Ascending aorta (tissue), 2 donors: ENCODE measurements at regions not wholly inside any gene's neighbourhood (a gene's known extent, or its start where the extent isn't known, plus 50 kb on each side); places are given as distances from the start of the nearest gene placed in this dataset.
"Not testable (repeated sequence)": the region's sequence is repeated elsewhere in the genome, so short reads cannot be mapped to it uniquely, and the experiment has no call there.

ENCODE experiments used
- DNase-seq, 2 donors: peaks; one replicate each; pipeline ENCODE4 v3.0.0-alpha.2; 2019; ENCODE audit warnings: low spot score in 2 of 2
- H3K27ac ChIP-seq, 2 donors: fragments of 200-600 bp; sonication (generic); one replicate each; pipeline ENCODE4 v1.5.1; 2016 to 2017; ENCODE audit warnings: mild to moderate bottlenecking in 1 of 2
- H3K27me3 ChIP-seq: fragments of 200-600 bp; sonication (generic); one replicate; pipeline ENCODE4 v1.5.1; 2017
- H3K36me3 ChIP-seq, 2 donors: fragments of 200-600 bp; sonication (generic); one replicate each; pipeline ENCODE4 v1.5.1; 2016
- H3K4me1 ChIP-seq, 2 donors: fragments of 200-600 bp; sonication (generic); one replicate each; pipeline ENCODE4 v1.5.1; 2016 to 2017; ENCODE audit warnings: mild to moderate bottlenecking in 1 of 2
- H3K4me3 ChIP-seq, 2 donors: fragments of 200-600 bp; sonication (generic); one replicate each; pipeline ENCODE4 v1.5.1; 2016 to 2017; ENCODE audit warnings: mild to moderate bottlenecking in 1 of 2
- H3K9me3 ChIP-seq, 2 donors: fragments of 200-600 bp; sonication (generic); one replicate each; pipeline ENCODE4 v1.5.1; 2016
- intact Hi-C: fragments of 100-400 bp; cut with DNase I; formaldehyde crosslinking; loops from one replicate; pipeline ENCODE4 v1.15.1; 2023
- TF ChIP-seq, protein P1 (sequence below), 3 experiments: fragments of 200-600 bp in 2 of 3; fragments of 450-650 bp in 1 of 3; sonication (generic) in 2 of 3; IDR thresholded peaks; one replicate each; pipeline ENCODE4 v1.5.1; 2016 to 2019; ENCODE audit warnings: antibody characterized with exemption in 3 of 3, mild to moderate bottlenecking in 1 of 3, moderate library complexity in 1 of 3

DNA sequence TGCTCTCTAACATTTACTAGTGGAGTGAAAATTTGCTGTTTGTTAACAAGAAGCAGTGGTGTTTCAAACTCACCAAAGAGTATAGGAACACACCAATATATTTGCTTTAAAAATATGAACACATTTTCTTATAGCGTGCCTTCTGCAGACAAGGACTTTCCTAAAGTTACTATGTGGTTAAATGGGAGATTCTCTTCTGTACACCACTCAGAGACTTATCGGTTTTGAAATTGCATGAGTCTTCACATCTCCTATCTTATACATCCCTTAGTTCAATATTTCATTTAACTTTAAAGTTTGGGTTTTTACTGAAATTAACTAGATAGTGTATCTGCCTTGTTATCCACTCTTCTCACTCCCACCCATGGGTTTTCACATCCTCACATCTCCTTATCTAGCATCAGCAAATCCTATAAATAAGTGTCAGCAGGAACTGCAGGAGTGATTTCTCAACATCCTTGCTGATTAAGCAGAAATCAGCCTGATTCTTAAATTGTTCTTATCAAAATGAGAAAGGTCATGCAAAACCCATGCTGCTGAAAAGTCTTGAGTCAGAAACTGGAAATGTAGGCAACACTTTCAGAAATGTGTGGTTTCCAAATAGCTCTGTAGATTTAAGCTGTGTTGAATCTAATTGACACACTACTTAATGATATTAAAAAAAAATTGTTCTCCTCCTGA lies 1075.6 kb upstream of the GJE1 start:
- H3K4me1 ChIP-seq, result no peaks in the 10 kb centered on the region
- no peak overlapping the region for H3K27ac ChIP-seq
- no peak for DNase-seq
- no peaks in the 10 kb centered on the region for H3K36me3 ChIP-seq
- intact Hi-C loops, result no loop called here
- TF ChIP-seq, protein P1, sequence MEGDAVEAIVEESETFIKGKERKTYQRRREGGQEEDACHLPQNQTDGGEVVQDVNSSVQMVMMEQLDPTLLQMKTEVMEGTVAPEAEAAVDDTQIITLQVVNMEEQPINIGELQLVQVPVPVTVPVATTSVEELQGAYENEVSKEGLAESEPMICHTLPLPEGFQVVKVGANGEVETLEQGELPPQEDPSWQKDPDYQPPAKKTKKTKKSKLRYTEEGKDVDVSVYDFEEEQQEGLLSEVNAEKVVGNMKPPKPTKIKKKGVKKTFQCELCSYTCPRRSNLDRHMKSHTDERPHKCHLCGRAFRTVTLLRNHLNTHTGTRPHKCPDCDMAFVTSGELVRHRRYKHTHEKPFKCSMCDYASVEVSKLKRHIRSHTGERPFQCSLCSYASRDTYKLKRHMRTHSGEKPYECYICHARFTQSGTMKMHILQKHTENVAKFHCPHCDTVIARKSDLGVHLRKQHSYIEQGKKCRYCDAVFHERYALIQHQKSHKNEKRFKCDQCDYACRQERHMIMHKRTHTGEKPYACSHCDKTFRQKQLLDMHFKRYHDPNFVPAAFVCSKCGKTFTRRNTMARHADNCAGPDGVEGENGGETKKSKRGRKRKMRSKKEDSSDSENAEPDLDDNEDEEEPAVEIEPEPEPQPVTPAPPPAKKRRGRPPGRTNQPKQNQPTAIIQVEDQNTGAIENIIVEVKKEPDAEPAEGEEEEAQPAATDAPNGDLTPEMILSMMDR (IDR thresholded peaks at IDR 0.05), result no peak
- no peak overlapping the region for H3K4me3 ChIP-seq
- H3K27me3 ChIP-seq, result no peaks in the 10 kb centered on the region
- H3K9me3 ChIP-seq, result no peaks in the 10 kb centered on the region

DNA sequence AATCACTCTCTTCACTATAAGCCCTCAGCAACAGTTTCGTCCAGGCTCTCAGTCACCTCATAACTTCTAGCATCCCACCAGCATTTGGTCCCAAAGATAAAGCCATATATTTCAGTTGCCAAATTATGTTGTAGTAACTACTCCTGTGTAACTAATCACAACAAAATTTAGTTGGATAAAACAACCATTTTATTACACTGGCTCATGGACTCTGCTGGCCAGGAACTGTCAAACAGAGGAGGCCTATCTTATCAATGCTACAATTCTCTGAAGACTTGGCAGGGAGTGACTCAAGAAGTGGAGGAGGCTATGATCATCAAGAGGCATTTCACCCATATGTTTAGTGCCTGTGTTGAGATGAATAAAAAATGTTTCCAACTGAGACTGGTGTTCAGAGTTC lies 1082.3 kb upstream of the GJE1 start:
- intact Hi-C loops, result no loop called here
- no peak overlapping the region for H3K27ac ChIP-seq
- H3K36me3 ChIP-seq, result no peaks in the 10 kb centered on the region
- TF ChIP-seq, protein P1 (IDR thresholded peaks at IDR 0.05), result no peak
- no peaks in the 10 kb centered on the region for H3K27me3 ChIP-seq
- no peak for DNase-seq
- H3K4me3 ChIP-seq, result no peak overlapping the region
- peaks cover 0 to 2% of the 10 kb centered on the region in 2 donors for H3K4me1 ChIP-seq
- H3K9me3 ChIP-seq, result peaks cover 0 to 14% of the 10 kb centered on the region in 2 donors

DNA sequence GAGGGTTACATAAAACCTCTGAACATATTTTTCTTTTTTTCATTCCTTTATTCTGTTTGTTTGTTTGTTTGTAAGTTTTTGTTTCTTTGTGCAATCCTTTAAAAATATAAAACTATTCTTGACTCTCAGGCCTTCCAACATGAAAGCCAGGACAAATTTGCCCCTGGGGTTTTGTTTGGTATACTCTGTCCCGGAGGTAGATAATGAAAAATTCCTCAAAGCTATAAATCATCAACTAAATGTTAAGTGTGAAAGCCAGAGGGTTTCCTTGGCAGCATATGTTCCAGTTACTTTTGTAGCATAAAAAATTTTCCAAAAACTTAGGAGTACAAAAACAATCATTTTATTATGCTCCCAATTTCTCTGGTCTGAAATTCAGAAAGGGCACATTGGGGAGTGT lies 1084.3 kb upstream of the GJE1 start:
- peaks cover 0 to 2% of the 10 kb centered on the region in 2 donors for H3K4me1 ChIP-seq
- TF ChIP-seq, protein P1 (IDR thresholded peaks at IDR 0.05), result no peak
- intact Hi-C loops, result no loop called here
- no peaks in the 10 kb centered on the region for H3K27me3 ChIP-seq
- H3K4me3 ChIP-seq, result no peak overlapping the region
- no peaks in the 10 kb centered on the region for H3K36me3 ChIP-seq
- no peak for DNase-seq
- H3K9me3 ChIP-seq, result peaks cover 0 to 14% of the 10 kb centered on the region in 2 donors
- no peak overlapping the region for H3K27ac ChIP-seq

DNA sequence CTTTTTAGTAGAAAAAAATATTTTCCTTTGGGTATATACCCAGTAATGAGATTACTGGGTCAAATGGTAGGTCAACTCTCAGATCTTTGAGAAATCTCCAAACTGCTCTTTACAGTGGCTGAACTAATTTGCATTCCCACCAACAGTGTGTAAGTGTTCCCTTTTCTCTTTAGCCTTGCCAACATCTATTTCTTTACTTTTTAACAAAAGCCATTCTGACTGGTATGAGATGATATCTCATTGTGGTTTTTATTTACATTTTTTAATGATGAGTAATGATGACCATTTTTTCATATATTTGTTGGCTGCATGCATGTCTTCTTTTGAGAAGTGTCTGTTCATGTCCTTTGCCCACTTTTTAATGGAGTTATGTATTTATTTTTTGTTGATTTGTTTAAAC lies 1086.2 kb upstream of the GJE1 start:
- peaks cover 5 to 14% of the 10 kb centered on the region in 2 donors for H3K9me3 ChIP-seq
- H3K36me3 ChIP-seq, DNase-seq, H3K4me3 ChIP-seq, H3K27me3 ChIP-seq, H3K27ac ChIP-seq, H3K4me1 ChIP-seq, intact Hi-C loops: not testable (repeated sequence)

DNA sequence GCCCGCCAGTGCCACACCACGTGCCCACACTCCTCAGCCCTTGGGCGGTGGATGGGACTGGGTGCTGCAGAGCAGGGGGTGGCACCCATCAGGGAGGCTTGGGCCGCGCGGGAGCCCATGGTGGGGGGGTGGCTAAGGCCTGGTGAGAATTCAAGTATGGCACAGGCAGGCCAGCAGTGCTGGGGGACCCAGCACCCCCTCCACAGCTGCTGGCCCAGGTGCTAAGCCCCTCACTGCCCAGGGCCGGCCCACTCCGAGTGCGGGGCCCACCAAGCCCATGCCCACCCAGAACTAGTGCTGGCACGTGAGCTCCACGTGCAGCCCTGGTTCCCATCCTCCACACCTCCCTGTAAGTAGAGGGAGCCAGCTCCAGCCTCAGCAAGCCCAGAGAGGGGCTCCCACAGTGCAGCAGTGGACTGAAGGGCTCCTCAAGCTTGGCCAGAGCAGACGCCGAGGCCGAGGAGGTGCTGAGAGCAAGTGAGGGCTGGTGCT lies 1091.1 kb upstream of the GJE1 start:
- no peaks in the 10 kb centered on the region for H3K4me1 ChIP-seq
- intact Hi-C loops, result no loop called here
- no peaks in the 10 kb centered on the region for H3K36me3 ChIP-seq
- peaks cover 0 to 5% of the 10 kb centered on the region in 2 donors for H3K9me3 ChIP-seq
- TF ChIP-seq, protein P1 (IDR thresholded peaks at IDR 0.05), result no peak
- no peak overlapping the region for H3K4me3 ChIP-seq
- H3K27ac ChIP-seq, result no peak overlapping the region
- H3K27me3 ChIP-seq, result no peaks in the 10 kb centered on the region
- no peak for DNase-seq

DNA sequence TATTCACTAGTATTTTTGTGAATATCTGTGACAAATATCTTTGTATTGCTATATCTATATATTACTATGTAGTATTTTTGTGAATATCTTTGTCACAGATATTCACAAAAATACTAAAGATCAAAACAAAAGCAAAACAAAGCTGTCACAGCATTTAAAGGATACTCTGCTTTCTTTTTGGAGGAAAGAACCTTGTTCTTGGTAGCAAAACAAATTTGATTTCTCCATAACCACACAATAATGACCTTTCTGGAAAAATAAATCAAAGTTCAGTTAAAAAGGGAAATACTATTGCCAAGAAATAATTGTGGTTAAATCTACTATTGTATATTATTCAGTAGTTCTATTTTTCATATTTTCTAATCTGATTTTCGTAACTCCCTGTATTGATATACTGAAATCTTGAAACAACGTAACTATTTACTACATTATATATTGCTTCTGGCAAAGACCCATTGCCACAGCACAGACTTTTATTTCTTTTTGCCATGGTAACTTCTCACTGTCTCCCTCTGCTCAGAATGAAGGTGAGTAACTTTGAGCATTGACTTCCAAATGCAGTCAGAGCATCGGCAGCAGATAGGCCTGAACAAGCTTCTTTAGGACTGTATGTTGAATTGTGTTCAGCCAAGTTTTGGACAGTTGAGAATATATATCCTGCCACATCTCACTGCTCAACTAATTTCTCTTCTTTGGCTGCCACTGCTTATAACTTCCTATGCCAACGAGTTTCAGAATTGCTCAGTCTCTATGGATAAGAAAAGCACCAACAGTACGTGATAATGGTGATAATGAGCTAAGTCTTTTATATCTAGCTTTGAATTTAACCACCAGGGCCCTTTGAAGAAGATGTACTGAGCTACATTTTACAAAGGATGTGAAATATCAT lies 1097.2 kb upstream of the GJE1 start:
- Histone ChIP-seq H3K36me3 (no peaks in the 10 kb centered on the region), H3K27me3 (no peaks in the 10 kb centered on the region), H3K4me3 (no peak overlapping the region), H3K27ac (no peak overlapping the region), H3K9me3 (no peaks in the 10 kb centered on the region), H3K4me1 (no peaks in the 10 kb centered on the region)
- intact Hi-C loops, result no loop called here
- no peak for DNase-seq
- TF ChIP-seq, protein P1 (IDR thresholded peaks at IDR 0.05), result no peak
